GM18520 (cell line): ENCODE measurements at regions not wholly inside any gene's neighbourhood (a gene's known extent, or its start where the extent isn't known, plus 50 kb on each side); places are given as distances from the start of the nearest gene placed in this dataset.
"Not testable (repeated sequence)": the region's sequence is repeated elsewhere in the genome, so short reads cannot be mapped to it uniquely, and the experiment has no call there.

Experiments
- ATAC-seq: cut with Tn5 transposase; IDR thresholded peaks from one replicate; pipeline ENCODE4 v1.9.1; 2021; ENCODE audit not compliant: unreplicated experiment

- no peak for ATAC-seq
These were observed 931.1 kb downstream of the FAM181B start for GRCh38 chr11:81802591-81802990.

- ATAC-seq: no peak
These were observed 941.2 kb downstream of the FAM181B start for GRCh38 chr11:81792416-81792815.

- no peak for ATAC-seq
These were observed 946.0 kb downstream of the FAM181B start for GRCh38 chr11:81787584-81788049.

GRCh38 chr11:81772166-81772565 lies 961.5 kb downstream of the FAM181B start:
- ATAC-seq: no peak

- not testable (repeated sequence) for ATAC-seq
These were observed 963.8 kb downstream of the FAM181B start for GRCh38 chr11:81769906-81770305.

GRCh38 chr11:81756864-81757595 lies 976.6 kb downstream of the FAM181B start:
- no peak for ATAC-seq

- ATAC-seq: no peak
These were observed 984.4 kb downstream of the FAM181B start for GRCh38 chr11:81749245-81749644.

- ATAC-seq: no peak
These were observed 989.1 kb downstream of the FAM181B start for GRCh38 chr11:81744336-81745116.

- ATAC-seq: no peak
These were observed 1008.0 kb downstream of the FAM181B start for GRCh38 chr11:81725701-81726100.

- no peak for ATAC-seq
These were observed 1016.0 kb downstream of the FAM181B start for GRCh38 chr11:81717695-81718094.

- ATAC-seq: no peak
These were observed 1025.8 kb downstream of the FAM181B start for GRCh38 chr11:81707881-81708280.

GRCh38 chr11:81705283-81705682 lies 1028.4 kb downstream of the FAM181B start:
- no peak for ATAC-seq

- no peak for ATAC-seq
These were observed 1033.6 kb downstream of the FAM181B start for GRCh38 chr11:81700076-81700475.

GRCh38 chr11:81687057-81687456 lies 1046.6 kb downstream of the FAM181B start:
- ATAC-seq: no peak

GRCh38 chr11:81674211-81674610 lies 1059.5 kb downstream of the FAM181B start:
- peak; percentile 86 for ATAC-seq

GRCh38 chr11:81673001-81673400 lies 1060.7 kb downstream of the FAM181B start:
- no peak for ATAC-seq

GRCh38 chr11:81669935-81670543 lies 1063.6 kb downstream of the FAM181B start:
- ATAC-seq: no peak

- ATAC-seq: peak; percentile 76
These were observed 1074.9 kb downstream of the FAM181B start for GRCh38 chr11:81658722-81659121.

GRCh38 chr11:81655351-81655750 lies 1078.3 kb downstream of the FAM181B start:
- ATAC-seq: no peak

GRCh38 chr11:81647374-81647773 lies 1086.3 kb downstream of the FAM181B start:
- no peak for ATAC-seq

- ATAC-seq: peak; percentile 76
These were observed 1089.3 kb downstream of the FAM181B start for GRCh38 chr11:81644239-81644840.
